Neural cell (in vitro differentiated cells): ENCODE measurements at regions not wholly inside any gene's neighbourhood (a gene's known extent, or its start where the extent isn't known, plus 50 kb on each side); places are given as distances from the start of the nearest gene placed in this dataset.

Experiments
- H2AFZ ChIP-seq: fragments of 200-600, 300-800 bp; sonication (generic), shearing (Covaris generic); 2 replicates; pipeline ENCODE4 v1.6.0; 2014; ENCODE audit warnings: low read depth, mild to moderate bottlenecking, antibody characterized with exemption, low read length, moderate library complexity
- H3F3A ChIP-seq: fragments of 200-600 bp; shearing (Covaris generic); 2 replicates; pipeline ENCODE4 v1.6.1; 2016; ENCODE audit warnings: mild to moderate bottlenecking, moderate library complexity, mixed read lengths, antibody characterized with exemption, low read length; ENCODE audit not compliant: insufficient read depth, poor library complexity, severe bottlenecking
- H3K27ac ChIP-seq: fragments of 200-600, 300-800 bp; sonication (generic), shearing (Covaris generic); 2 replicates; pipeline ENCODE4 v1.5.1; 2014; ENCODE audit warnings: mild to moderate bottlenecking, low read length, moderate library complexity
- H3K27me3 ChIP-seq: fragments of 300-800, 200-600 bp; sonication (generic), shearing (Covaris generic); 2 replicates; pipeline ENCODE4 v1.6.0; 2014; ENCODE audit warnings: mild to moderate bottlenecking, low read depth, low read length, moderate library complexity; ENCODE audit not compliant: insufficient read depth
- H3K36me3 ChIP-seq: fragments of 300-800, 200-600 bp; sonication (generic), shearing (Covaris generic); 2 replicates; pipeline ENCODE4 v1.5.1; 2014; ENCODE audit warnings: mild to moderate bottlenecking, antibody characterized with exemption, low read length, moderate library complexity; ENCODE audit not compliant: insufficient read depth
- H3K4me2 ChIP-seq: fragments of 300-800, 200-600 bp; sonication (generic), shearing (Covaris generic); 2 replicates; pipeline ENCODE4 v1.6.0; 2014; ENCODE audit warnings: mild to moderate bottlenecking, low read length
- H3K4me3 ChIP-seq: fragments of 300-800, 200-600 bp; sonication (generic), shearing (Covaris generic); 2 replicates; pipeline ENCODE4 v1.5.1; 2014; ENCODE audit warnings: mild to moderate bottlenecking, low read length, moderate library complexity
- H3K79me2 ChIP-seq: fragments of 200-600 bp; shearing (Covaris generic); replicated peaks from 2 replicates; pipeline ENCODE4 v1.6.0; 2014; ENCODE audit warnings: mild to moderate bottlenecking, low read length, moderate library complexity; ENCODE audit not compliant: insufficient read depth
- H3K9ac ChIP-seq: fragments of 300-800, 200-600 bp; sonication (generic), shearing (Covaris generic); 2 replicates; pipeline ENCODE4 v1.6.1; 2016; ENCODE audit warnings: mild to moderate bottlenecking, low read length, mixed read lengths
- H3K9me2 ChIP-seq: fragments of 200-600 bp; shearing (Covaris generic); 2 replicates; pipeline ENCODE4 v1.6.1; 2016; ENCODE audit warnings: mild to moderate bottlenecking, low read length, mixed read lengths; ENCODE audit not compliant: insufficient read depth
- H3K9me3 ChIP-seq: fragments of 200-600, 300-800 bp; sonication (generic), shearing (Covaris generic); 2 replicates; pipeline ENCODE4 v1.6.1; 2016; ENCODE audit warnings: mild to moderate bottlenecking, mixed run types, low read length, moderate library complexity, mixed read lengths
- H4K20me1 ChIP-seq: fragments of 200-600 bp; shearing (Covaris generic); 2 replicates; pipeline ENCODE4 v1.6.1; 2016; ENCODE audit warnings: mild to moderate bottlenecking, mixed run types; ENCODE audit not compliant: insufficient read depth
- CTCF ChIP-seq: fragments of 450-650 bp; IDR thresholded peaks from 2 replicates; pipeline ENCODE4 v1.5.1; 2014; ENCODE audit warnings: antibody characterized with exemption, mild to moderate bottlenecking, moderate library complexity; ENCODE audit not compliant: poor library complexity, severe bottlenecking
- EP300 ChIP-seq: fragments of 450-650 bp; conservative IDR thresholded peaks from 2 replicates; pipeline ENCODE4 v1.6.1; 2014; ENCODE audit warnings: antibody characterized with exemption, mild to moderate bottlenecking, moderate library complexity; ENCODE audit not compliant: poor library complexity, severe bottlenecking
- EZH2 ChIP-seq: fragments of 200-600, 300-800 bp; shearing (Covaris generic), sonication (generic); IDR thresholded peaks from 2 replicates; pipeline ENCODE4 v1.6.1; 2014; ENCODE audit warnings: antibody characterized with exemption, low read length, borderline replicate concordance, mild to moderate bottlenecking; ENCODE audit not compliant: insufficient read depth, poor library complexity, severe bottlenecking
- MXI1 ChIP-seq: fragments of 450-650 bp; conservative IDR thresholded peaks from 2 replicates; pipeline ENCODE4 v1.6.1; 2014; ENCODE audit warnings: antibody characterized with exemption, mild to moderate bottlenecking; ENCODE audit not compliant: poor library complexity, severe bottlenecking
- POLR2AphosphoS5 ChIP-seq: IDR thresholded peaks from 2 replicates; pipeline ENCODE4 v1.6.1; 2012
- RAD21 ChIP-seq: fragments of 450-650 bp; conservative IDR thresholded peaks from 2 replicates; pipeline ENCODE4 v1.6.1; 2014; ENCODE audit warnings: antibody characterized with exemption, mild to moderate bottlenecking, moderate library complexity
- REST ChIP-seq: IDR thresholded peaks from 2 replicates; pipeline ENCODE4 v1.6.1; 2012; ENCODE audit warnings: borderline replicate concordance
- SMC3 ChIP-seq: fragments of 450-650 bp; conservative IDR thresholded peaks from 2 replicates; pipeline ENCODE4 v1.6.1; 2014; ENCODE audit warnings: antibody characterized with exemption, mild to moderate bottlenecking, moderate library complexity; ENCODE audit not compliant: poor library complexity
- TAF1 ChIP-seq: IDR thresholded peaks from 2 replicates; pipeline ENCODE4 v1.6.1; 2012; ENCODE audit warnings: low read depth

- no peaks in the 10 kb centered on the region for H3K27me3 ChIP-seq
- no peak overlapping the region for H3K4me3 ChIP-seq
- no peaks in the 10 kb centered on the region for H3K79me2 ChIP-seq
- no peaks in the 10 kb centered on the region for H3K9me2 ChIP-seq
- no peaks in the 10 kb centered on the region for H3K9me3 ChIP-seq
- H2AFZ ChIP-seq, result no peak overlapping the region
- no peaks in the 10 kb centered on the region for H4K20me1 ChIP-seq
- no peak overlapping the region for H3K4me2 ChIP-seq
- H3K27ac ChIP-seq, result no peak overlapping the region
- TF ChIP-seq POLR2AphosphoS5 (no peak), MXI1 (no peak), EP300 (no peak), SMC3 (no peak), EZH2 (no peak)
- no peak overlapping the region for H3K9ac ChIP-seq
- H3F3A ChIP-seq, result no peaks in the 10 kb centered on the region
- no peaks in the 10 kb centered on the region for H3K36me3 ChIP-seq
Measured at GRCh38 chrX:140273921-140274320, 230.9 kb downstream of the SOX3 start.

DNA sequence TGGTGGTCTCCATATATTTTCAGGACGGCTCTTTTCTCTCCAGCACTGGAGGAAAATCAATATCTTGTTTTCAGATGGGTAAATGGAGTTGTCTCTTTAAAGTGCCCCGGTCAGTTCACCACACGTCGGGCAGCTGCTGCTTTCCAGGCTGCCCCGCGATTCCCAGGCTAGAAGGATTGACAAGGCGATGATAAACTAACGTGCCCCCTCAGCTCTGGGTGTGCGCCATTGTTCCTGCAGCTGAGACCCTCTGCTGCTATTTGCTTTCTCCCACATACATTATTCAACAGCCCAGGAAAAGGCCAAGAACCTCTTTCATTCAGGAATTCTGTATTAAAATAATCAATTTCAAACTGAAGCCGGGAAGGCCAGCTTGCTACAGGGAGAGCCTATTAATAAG, 254.5 kb downstream of the SOX3 start:
- Histone ChIP-seq H3K4me2 (no peak overlapping the region), H3K27me3 (no peaks in the 10 kb centered on the region), H3K36me3 (no peaks in the 10 kb centered on the region), H3K27ac (no peak overlapping the region), H3K9ac (no peak overlapping the region), H3F3A (no peaks in the 10 kb centered on the region), H2AFZ (no peak overlapping the region), H3K79me2 (no peaks in the 10 kb centered on the region), H3K4me3 (no peak overlapping the region), H4K20me1 (no peaks in the 10 kb centered on the region), H3K9me3 (no peaks in the 10 kb centered on the region), H3K9me2 (no peaks in the 10 kb centered on the region)
- TF ChIP-seq REST, result no peak
- TF ChIP-seq RAD21, result no peak
- TF ChIP-seq MXI1, result no peak
- no peak for TF ChIP-seq EP300
- no peak for TF ChIP-seq TAF1
- no peak for TF ChIP-seq POLR2AphosphoS5
- no peak for TF ChIP-seq EZH2
- no peak for TF ChIP-seq SMC3
- TF ChIP-seq CTCF, result no peak
